Osteoblast (primary cell): ENCODE measurements at regions not wholly inside any gene's neighbourhood (a gene's known extent, or its start where the extent isn't known, plus 50 kb on each side); places are given as distances from the start of the nearest gene placed in this dataset.

Experiments used
- DNase-seq: peaks from one replicate; pipeline ENCODE4 v3.0.0; 2011; ENCODE audit warnings: low spot score, mixed read lengths; ENCODE audit not compliant: insufficient read length; ENCODE audit errors: missing footprints
- H2AFZ ChIP-seq: 2 replicates; pipeline ENCODE4 v1.6.0; 2011; ENCODE audit warnings: mild to moderate bottlenecking, low read length
- H3K27ac ChIP-seq: 2 replicates; pipeline ENCODE4 v1.5.1; 2011; ENCODE audit warnings: mild to moderate bottlenecking, low read depth, low read length, moderate library complexity
- H3K27me3 ChIP-seq: 2 replicates; pipeline ENCODE4 v1.6.0; 2012; ENCODE audit warnings: mild to moderate bottlenecking, control low read depth, inconsistent platforms, low read length, moderate library complexity; ENCODE audit not compliant: insufficient read depth
- H3K36me3 ChIP-seq: 2 replicates; pipeline ENCODE4 v1.5.1; 2011; ENCODE audit warnings: mild to moderate bottlenecking, low read length, control low read depth, moderate library complexity; ENCODE audit not compliant: insufficient read depth
- H3K4me1 ChIP-seq: 2 replicates; pipeline ENCODE4 v1.5.1; 2011; ENCODE audit warnings: mild to moderate bottlenecking, low read length, control low read depth, moderate library complexity; ENCODE audit not compliant: insufficient read depth
- H3K4me2 ChIP-seq: 2 replicates; pipeline ENCODE4 v1.6.0; 2011; ENCODE audit warnings: mild to moderate bottlenecking, low read length; ENCODE audit not compliant: insufficient read depth
- H3K4me3 ChIP-seq: fragments of 200-600 bp; sonication (generic); 3 replicates; pipeline ENCODE4 v1.5.1; 2012; ENCODE audit warnings: mild to moderate bottlenecking, low read length, inconsistent platforms; ENCODE audit not compliant: insufficient read depth
- H3K79me2 ChIP-seq: 2 replicates; pipeline ENCODE4 v1.6.0; 2012; ENCODE audit warnings: mild to moderate bottlenecking, low read length, control low read depth, inconsistent platforms; ENCODE audit not compliant: insufficient read depth
- H3K9me3 ChIP-seq: 2 replicates; pipeline ENCODE4 v1.5.1; 2011; ENCODE audit warnings: low read depth, low read length, control low read depth
- H4K20me1 ChIP-seq: 2 replicates; pipeline ENCODE4 v1.6.0; 2012; ENCODE audit warnings: mild to moderate bottlenecking, low read length, control low read depth; ENCODE audit not compliant: insufficient read depth
- TF ChIP-seq, protein P1 (sequence below): IDR thresholded peaks from 2 replicates; pipeline ENCODE4 v1.5.1; 2011; ENCODE audit warnings: mild to moderate bottlenecking, low read depth, low read length, moderate library complexity; ENCODE audit errors: extremely low read depth

GRCh38 chr5:104733063-104733669 is 1170.6 kb upstream of the NUDT12 start:
- no peaks in the 10 kb centered on the region for H3K9me3 ChIP-seq
- no peak overlapping the region for H3K4me3 ChIP-seq
- no peak overlapping the region for H2AFZ ChIP-seq
- H3K79me2 ChIP-seq: no peaks in the 10 kb centered on the region
- no peak overlapping the region for H3K4me2 ChIP-seq
- H3K4me1 ChIP-seq: no peaks in the 10 kb centered on the region
- DNase-seq: no peak
- no peaks in the 10 kb centered on the region for H3K27me3 ChIP-seq
- H3K27ac ChIP-seq: no peak overlapping the region
- no peaks in the 10 kb centered on the region for H4K20me1 ChIP-seq
- no peaks in the 10 kb centered on the region for H3K36me3 ChIP-seq
- TF ChIP-seq, protein P1, sequence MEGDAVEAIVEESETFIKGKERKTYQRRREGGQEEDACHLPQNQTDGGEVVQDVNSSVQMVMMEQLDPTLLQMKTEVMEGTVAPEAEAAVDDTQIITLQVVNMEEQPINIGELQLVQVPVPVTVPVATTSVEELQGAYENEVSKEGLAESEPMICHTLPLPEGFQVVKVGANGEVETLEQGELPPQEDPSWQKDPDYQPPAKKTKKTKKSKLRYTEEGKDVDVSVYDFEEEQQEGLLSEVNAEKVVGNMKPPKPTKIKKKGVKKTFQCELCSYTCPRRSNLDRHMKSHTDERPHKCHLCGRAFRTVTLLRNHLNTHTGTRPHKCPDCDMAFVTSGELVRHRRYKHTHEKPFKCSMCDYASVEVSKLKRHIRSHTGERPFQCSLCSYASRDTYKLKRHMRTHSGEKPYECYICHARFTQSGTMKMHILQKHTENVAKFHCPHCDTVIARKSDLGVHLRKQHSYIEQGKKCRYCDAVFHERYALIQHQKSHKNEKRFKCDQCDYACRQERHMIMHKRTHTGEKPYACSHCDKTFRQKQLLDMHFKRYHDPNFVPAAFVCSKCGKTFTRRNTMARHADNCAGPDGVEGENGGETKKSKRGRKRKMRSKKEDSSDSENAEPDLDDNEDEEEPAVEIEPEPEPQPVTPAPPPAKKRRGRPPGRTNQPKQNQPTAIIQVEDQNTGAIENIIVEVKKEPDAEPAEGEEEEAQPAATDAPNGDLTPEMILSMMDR: no peak

DNA sequence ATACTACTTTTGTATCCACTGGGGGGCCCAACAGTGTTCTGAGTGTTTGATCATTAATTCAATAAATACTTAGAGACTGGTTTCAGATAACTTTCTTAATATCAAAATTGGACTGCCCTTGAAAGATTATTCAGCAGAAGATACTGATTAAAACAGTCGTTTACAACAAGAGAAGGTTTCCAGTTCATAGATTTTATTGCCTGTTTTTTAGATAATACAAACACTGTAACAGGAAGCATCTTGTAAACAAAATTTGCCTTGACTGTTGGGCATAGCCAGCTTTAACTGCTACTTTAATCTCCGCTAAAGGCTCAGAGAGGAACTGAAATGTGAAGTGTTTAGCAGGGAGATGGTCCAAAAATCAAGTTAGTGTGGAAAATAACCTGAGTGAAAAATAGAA is 1168.7 kb upstream of the NUDT12 start:
- H3K4me3 ChIP-seq: no peak overlapping the region
- H3K36me3 ChIP-seq: no peaks in the 10 kb centered on the region
- TF ChIP-seq, protein P1: no peak
- H3K27ac ChIP-seq: no peak overlapping the region
- no peak for DNase-seq
- H3K79me2 ChIP-seq: no peaks in the 10 kb centered on the region
- no peaks in the 10 kb centered on the region for H3K9me3 ChIP-seq
- H2AFZ ChIP-seq: no peak overlapping the region
- H3K4me2 ChIP-seq: no peak overlapping the region
- H3K27me3 ChIP-seq: no peaks in the 10 kb centered on the region
- H4K20me1 ChIP-seq: no peaks in the 10 kb centered on the region
- H3K4me1 ChIP-seq: no peaks in the 10 kb centered on the region

DNA sequence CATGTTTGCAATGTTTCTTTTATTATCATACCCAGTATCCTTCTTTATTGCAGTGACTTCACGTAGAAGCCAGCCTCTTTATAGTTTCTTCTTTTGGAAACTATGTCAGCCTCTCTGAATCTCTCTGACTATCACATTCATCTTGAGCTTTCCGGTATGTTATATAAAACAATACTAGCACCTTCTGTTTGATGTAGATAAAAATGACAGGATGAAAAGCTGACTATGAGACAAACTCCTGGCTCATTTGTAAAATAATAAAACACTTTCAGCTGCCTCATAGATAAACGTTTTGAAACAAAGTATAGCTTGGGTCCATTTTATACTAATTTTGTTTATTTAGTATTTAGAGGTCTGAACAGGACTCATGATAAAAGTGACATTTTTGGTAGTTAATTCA is 1145.4 kb upstream of the NUDT12 start:
- no peaks in the 10 kb centered on the region for H4K20me1 ChIP-seq
- no peaks in the 10 kb centered on the region for H3K4me1 ChIP-seq
- H3K4me3 ChIP-seq: no peak overlapping the region
- DNase-seq: no peak
- H3K9me3 ChIP-seq: no peaks in the 10 kb centered on the region
- H3K79me2 ChIP-seq: no peaks in the 10 kb centered on the region
- H3K27ac ChIP-seq: no peak overlapping the region
- no peaks in the 10 kb centered on the region for H3K36me3 ChIP-seq
- TF ChIP-seq, protein P1: no peak
- H2AFZ ChIP-seq: no peak overlapping the region
- no peak overlapping the region for H3K4me2 ChIP-seq
- H3K27me3 ChIP-seq: no peaks in the 10 kb centered on the region

DNA sequence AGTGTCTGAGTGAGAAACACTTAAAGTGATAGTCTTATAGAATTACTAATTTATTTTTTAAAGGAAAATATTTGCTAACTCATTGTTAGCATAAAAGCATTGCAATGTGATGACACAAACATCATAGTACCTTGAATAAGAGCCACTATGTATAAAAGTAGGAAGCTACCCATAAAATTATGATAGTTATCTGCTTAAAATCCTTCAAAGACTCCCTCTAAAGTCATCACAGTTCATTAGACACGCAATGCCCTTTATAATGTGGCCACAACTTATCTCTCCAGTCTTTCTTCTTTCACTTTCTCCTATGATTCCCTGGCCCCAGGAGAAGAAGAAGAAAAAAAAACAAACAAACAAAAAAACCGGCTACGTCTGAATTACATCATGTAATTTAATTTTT is 1144.0 kb upstream of the NUDT12 start:
- Histone ChIP-seq H3K9me3 (no peaks in the 10 kb centered on the region), H3K79me2 (no peaks in the 10 kb centered on the region), H3K4me1 (no peaks in the 10 kb centered on the region), H3K36me3 (no peaks in the 10 kb centered on the region), H3K27me3 (no peaks in the 10 kb centered on the region), H3K4me3 (no peak overlapping the region), H2AFZ (no peak overlapping the region), H3K4me2 (no peak overlapping the region), H4K20me1 (no peaks in the 10 kb centered on the region), H3K27ac (no peak overlapping the region)
- DNase-seq: no peak
- TF ChIP-seq, protein P1: no peak
